HUDEP-2 (cell line): ENCODE measurements at regions not wholly inside any gene's neighbourhood (a gene's known extent, or its start where the extent isn't known, plus 50 kb on each side); places are given as distances from the start of the nearest gene placed in this dataset.

Source experiments
- DNase-seq, 76 experiments: peaks; one replicate each; lab custom pipeline; 2025; ENCODE audit not compliant: unreplicated experiment in 76 of 76; lab: John Stamatoyannopoulos, UW

- DNase-seq = no peak
Measured at GRCh38 chr13:58160980-58161379, 529.4 kb downstream of the PCDH17 start.

DNA sequence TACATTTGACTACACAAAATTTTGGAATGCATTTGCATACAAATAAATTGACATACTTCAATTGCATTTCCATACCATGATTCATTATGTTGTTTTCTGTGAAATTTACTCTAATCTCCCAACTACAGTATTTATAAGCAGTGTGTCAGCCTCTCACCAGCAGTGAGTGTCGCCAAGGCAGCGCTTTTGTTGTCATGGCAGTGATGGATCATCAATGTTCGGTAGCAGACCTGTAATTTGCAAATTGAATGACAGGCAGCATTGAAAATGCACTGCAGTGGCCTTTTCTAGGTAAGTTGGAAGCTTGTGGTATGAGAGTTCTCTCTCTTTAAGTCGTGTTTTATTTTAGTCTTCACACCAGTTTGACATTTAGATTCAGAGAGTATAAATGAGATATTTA, 534.1 kb downstream of the PCDH17 start:
- no peak for DNase-seq

DNA sequence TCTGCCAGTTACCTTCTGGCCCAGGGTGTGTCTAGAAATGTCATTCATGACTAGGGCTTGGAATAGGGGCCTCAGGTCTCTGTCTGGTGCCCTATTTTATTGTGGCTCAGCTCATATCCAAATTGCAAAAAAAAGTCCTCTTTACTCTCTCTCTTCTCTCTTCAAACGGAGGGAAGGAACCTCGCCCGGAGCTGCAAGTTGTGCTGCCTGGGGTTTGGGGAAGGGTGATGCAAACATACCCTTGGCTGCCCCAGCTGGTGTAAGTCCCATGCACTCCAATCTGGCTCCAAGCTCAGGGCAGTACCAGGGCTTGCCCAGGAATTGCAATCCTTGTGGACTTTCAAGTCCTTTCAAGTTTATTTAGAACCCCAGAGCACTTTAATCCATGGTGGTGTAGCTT, 549.6 kb downstream of the PCDH17 start:
- no peak for DNase-seq

DNA sequence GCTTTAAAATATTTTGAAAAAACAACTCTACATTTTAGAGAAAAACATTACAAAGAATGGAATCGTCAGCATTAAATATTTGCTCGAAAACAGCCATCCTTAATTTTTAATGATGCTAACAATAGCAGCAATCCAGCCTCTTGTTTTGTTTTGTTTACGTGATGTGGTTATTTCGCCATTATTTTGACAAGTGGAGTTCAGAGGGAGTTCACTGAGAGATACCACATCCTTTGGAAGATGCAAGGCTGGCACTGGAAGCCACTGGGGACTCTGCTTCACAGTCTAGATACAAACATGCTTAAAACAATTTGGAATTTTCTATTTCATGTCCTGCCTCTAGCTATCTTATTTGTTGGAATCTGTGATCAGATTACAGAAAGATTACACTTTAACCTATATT, 556.3 kb downstream of the PCDH17 start:
- DNase-seq = no peak

DNA sequence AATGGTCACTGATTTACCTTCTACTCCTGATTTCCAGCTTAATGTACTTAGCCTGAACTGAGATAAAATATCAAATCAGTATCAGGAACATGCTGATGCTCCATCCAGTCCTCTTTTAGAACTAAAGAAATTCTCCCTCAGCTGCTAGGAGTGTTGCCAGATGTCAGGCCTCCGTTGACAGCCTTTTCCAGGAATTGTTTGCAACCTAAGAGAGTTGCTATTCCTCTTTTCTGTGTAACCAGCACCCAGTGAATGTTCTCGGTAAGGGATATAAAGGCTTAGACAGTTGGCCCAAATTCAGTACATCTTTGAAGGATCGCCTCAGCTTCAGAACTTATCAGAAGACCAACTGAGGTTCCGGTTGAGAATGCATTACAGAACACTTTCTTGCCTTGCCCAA, 559.0 kb downstream of the PCDH17 start:
- DNase-seq = no peak

DNA sequence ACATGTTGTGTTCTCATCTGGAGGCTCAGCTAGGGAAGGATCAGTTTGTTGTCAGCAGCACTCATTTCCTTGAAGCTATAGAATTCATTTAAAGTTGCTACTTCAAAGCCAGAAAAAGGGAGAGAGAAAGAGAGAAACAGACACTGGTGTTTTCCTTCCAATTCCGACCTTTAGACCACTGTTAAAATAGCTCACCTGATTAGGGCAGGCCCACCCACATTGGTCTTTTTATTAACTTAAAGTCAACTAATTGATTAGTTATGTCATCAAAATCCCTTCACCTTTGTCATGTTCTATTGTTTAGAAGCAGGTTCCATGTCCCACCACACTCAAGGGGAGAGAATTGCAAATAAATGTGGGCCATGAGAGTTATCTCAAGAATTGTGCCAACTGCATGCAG, 560.2 kb downstream of the PCDH17 start:
- DNase-seq = no peak

DNA sequence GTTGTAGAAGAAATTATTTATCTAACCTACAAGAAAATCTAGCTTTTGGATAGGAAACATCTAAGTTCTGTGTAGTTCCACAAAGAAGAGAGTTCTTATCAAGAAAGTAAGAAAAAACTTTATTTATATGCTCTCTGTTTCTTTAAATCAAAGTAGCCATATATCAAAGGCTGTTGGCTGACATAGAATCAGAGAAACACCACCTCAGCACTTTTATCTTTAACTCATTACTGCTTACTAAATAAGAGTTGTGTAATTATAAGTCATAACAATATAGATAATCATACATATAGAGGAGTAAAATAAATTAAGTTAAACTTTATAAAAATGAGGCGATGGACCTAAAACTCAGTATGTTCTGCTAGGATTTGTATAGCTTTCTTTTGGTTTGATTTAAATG, 570.6 kb downstream of the PCDH17 start:
- no peak for DNase-seq

DNA sequence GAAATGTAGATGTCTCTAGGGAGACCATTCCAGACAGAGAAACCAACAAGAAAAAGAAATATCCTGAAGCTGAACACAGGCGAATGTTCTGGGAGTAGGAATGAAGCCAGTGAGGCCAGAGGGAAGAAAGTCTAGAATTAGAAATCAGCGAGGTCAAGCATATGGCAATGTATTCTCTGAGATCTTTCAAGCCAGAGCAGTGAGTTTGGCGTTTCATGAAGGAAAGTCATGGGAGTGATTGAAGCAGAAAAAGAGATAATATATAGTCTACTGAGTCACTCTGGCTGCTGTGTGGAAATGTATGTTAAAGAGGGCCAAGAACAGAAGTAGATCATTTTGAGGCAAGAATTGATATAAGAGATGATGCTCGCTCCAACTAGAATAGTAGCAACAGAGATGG, 576.0 kb downstream of the PCDH17 start:
- no peak for DNase-seq

DNA sequence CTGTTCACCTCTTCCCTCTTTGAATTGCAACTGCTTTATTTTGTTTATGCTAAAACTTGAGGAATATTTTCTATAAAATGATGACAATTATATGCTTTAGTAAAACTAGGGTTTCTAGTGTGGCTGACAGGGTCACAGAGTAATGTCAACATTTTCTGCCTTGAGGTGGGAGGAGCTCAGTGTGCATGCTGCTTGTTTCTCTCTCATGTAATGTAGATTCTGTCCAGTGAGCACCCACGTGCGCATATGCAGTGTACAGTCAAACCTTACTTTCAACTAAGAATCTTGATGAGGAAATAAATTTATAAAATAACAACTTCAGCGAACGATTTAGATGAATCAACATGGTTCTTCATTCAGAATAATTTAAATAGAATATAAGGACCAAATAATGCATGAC, 603.9 kb downstream of the PCDH17 start:
- DNase-seq = no peak

GRCh38 chr13:58238972-58239773, 607.6 kb downstream of the PCDH17 start:
- no peak for DNase-seq

DNA sequence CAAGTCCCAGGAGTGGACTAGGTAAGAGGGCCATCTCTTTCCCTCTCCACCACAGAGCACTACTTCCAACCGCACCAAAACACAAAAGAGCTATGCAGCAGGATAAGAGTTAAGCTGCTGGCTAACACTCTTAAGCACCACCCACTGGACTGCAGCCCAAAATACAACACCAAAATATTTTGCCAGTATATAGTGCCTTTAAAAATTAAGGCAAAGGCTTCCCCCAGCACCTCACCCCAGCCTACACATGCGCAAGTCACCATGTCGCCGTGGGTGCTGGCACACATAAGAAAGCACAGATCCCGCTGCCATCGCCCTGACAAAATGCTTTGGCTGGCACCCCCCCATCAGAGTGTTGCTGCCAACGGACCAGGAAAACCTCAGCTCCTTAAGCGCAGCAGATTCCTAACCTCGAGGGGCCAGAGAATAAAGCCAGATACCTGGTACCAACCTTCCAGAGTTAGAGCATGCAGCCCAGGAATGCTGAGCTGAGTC, 608.3 kb downstream of the PCDH17 start:
- no peak for DNase-seq

GRCh38 chr13:58247080-58247479, 615.5 kb downstream of the PCDH17 start:
- DNase-seq = no peak

DNA sequence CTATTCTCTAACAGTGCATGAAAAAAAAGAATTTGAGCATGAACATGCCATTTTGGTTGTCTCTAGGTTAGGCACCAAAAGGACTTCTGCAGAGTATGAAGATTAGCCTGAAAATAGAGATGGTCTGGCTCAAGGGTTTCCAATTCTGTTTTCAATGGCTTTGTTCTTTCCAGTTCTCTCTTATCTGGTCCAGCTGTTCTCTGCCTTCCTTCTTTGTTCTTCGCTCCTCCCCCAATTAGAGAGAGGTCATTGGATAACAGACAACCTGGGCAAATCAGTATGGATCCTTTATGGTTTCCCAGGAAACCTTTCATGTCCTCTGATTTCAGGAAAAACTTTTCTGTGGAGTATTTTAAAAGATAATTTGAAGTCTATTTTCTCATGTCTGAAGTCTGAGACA, 623.4 kb downstream of the PCDH17 start:
- no peak for DNase-seq

- no peak for DNase-seq
Measured at GRCh38 chr13:58266271-58266670, 634.7 kb downstream of the PCDH17 start.

DNA sequence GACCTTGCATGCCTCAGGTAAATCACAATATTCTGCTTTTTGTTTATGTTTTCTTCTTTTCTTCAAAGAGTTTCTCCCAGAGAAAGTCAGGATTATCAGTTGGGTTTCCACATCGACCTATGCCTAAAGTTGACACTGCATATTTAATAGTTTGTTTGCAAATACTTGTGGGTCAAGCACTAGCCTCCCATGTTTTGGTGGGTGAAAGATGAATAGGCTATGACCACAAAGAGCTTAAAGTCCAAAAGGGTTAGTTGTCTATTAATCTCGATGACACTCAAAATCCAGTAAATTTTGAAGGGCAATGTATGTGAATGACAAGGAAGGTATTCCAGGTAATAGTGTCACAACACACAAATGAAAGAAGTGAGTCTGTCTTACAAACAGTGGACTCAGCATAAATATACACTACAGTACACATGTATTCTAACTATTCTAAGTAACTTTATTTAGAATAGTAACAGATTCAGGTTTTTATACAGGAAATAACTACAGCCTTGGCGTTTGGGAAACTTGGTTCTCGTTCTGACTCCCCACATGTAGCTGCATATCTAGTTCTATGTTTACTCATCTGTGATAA, 667.1 kb downstream of the PCDH17 start:
- DNase-seq = no peak

DNA sequence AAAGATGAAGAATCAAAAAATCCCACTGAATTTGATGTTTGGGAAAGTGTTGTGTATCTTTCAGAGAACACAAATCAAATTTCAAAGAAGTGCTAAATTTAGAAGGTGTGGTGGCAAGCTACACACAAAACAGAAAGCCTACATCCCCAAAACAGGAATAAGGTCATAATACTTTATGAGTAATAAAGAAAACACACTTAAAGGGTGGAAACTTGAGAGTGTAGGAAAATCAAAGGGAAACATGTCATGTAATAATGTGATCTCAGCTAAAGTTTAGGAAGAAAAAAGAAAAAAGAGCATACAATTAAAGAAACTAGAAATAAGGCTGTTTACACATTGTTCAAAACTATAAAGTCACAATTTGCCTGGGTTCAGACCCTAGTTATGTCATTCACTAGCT, 668.7 kb downstream of the PCDH17 start:
- no peak for DNase-seq

GRCh38 chr13:58300974-58301681, 669.6 kb downstream of the PCDH17 start:
- no peak for DNase-seq

DNA sequence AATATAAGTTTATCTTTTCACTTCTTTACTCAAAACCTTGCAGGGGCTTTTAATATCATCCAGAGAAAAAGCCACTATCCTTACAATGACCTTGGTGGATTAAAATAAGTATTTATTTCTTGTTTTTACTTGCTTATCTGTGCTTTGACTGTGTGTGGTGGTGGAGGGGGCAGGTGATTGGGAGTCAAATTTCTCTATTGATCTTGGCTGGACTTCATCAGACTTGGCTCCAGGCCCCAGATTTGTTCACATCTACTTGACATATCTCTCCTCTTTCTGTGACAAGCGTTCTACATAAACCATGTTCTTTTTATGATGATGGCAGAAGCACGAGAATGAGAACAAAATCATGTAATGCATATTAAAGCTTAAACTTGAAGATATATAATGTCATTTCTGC, 670.8 kb downstream of the PCDH17 start:
- DNase-seq = no peak

DNA sequence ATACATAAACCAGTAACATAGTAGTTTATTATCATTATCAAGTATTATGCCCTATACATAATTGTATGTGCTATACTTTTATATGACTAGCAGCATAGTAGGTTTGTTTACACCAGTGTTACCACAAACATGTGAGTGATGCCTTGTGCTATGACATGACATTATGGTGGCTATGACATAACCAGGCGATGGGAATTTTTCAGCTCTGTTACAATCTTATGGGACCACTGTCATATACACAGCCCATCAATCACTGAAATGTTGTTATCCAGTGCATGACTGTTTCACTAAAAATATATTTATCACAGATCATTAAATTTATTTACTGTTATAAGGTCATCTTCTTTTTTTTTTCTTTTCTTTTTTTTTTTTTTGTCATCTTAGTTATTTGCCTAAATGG, 674.5 kb downstream of the PCDH17 start:
- DNase-seq = no peak

GRCh38 chr13:58313219-58313618, 681.7 kb downstream of the PCDH17 start:
- peak in 1 of 76 experiments; percentile 0 for DNase-seq

GRCh38 chr13:58318495-58319167, 687.1 kb downstream of the PCDH17 start:
- no peak for DNase-seq
